Keratinocyte (primary cell): ENCODE measurements at regions not wholly inside any gene's neighbourhood (a gene's known extent, or its start where the extent isn't known, plus 50 kb on each side); places are given as distances from the start of the nearest gene placed in this dataset.

Source experiments
- DNase-seq: peaks from one replicate; pipeline ENCODE4 v3.0.0-alpha.2; 2011; ENCODE audit warnings: low read depth, missing footprints, low spot score
- FAIRE-seq: peaks from 2 replicates; lab custom pipeline; 2011; peaks lifted over from hg19 to GRCh38; lab: Jason Lieb, UNC
- H2AFZ ChIP-seq: 2 replicates; pipeline ENCODE4 v1.6.0; 2012; ENCODE audit warnings: low read length, control low read depth, inconsistent platforms; ENCODE audit not compliant: control insufficient read depth
- H3K27ac ChIP-seq: 2 replicates; pipeline ENCODE4 v1.5.1; 2011; ENCODE audit warnings: low read length; ENCODE audit not compliant: control insufficient read depth, insufficient read depth
- H3K27me3 ChIP-seq: 3 replicates; pipeline ENCODE4 v1.6.0; 2011; ENCODE audit warnings: low read length; ENCODE audit not compliant: control insufficient read depth, insufficient read depth; ENCODE audit errors: extremely low read depth
- H3K36me3 ChIP-seq, 2 experiments: 2 replicates in 1 of 2; 3 replicates in 1 of 2; pipeline ENCODE4 v1.5.1; 2011; ENCODE audit warnings: low read length in 2 of 2, mild to moderate bottlenecking in 1 of 2; ENCODE audit not compliant: control insufficient read depth in 2 of 2, insufficient read depth in 2 of 2; ENCODE audit errors: extremely low read depth in 1 of 2
- H3K4me1 ChIP-seq: 3 replicates; pipeline ENCODE4 v1.5.1; 2011; ENCODE audit warnings: low read length; ENCODE audit not compliant: control insufficient read depth, insufficient read depth; ENCODE audit errors: extremely low read depth
- H3K4me2 ChIP-seq: 3 replicates; pipeline ENCODE4 v1.6.0; 2011; ENCODE audit warnings: low read depth, low read length; ENCODE audit not compliant: control insufficient read depth, insufficient read depth; ENCODE audit errors: extremely low read depth
- H3K4me3 ChIP-seq, 3 experiments: fragments of 200-600 bp in 1 of 3; sonication (generic) in 1 of 3; 2 replicates in 2 of 3; 3 replicates in 1 of 3; pipeline ENCODE4 v1.5.1; 2011 to 2016; ENCODE audit warnings: low read length in 3 of 3, mild to moderate bottlenecking in 3 of 3, control low read depth in 2 of 3, inconsistent platforms in 1 of 3, low read depth in 1 of 3, mixed read lengths in 1 of 3, mixed run types in 1 of 3, moderate library complexity in 1 of 3; ENCODE audit not compliant: control insufficient read depth in 2 of 3, insufficient read depth in 2 of 3; ENCODE audit errors: extremely low read depth in 1 of 3
- H3K79me2 ChIP-seq: 2 replicates; pipeline ENCODE4 v1.6.0; 2012; ENCODE audit warnings: low read length; ENCODE audit not compliant: control insufficient read depth, insufficient read depth
- H3K9ac ChIP-seq: 3 replicates; pipeline ENCODE4 v1.6.0; 2011; ENCODE audit warnings: low read length; ENCODE audit not compliant: control insufficient read depth, insufficient read depth; ENCODE audit errors: extremely low read depth
- H3K9me1 ChIP-seq: 3 replicates; pipeline ENCODE4 v1.6.0; 2011; ENCODE audit warnings: low read length; ENCODE audit not compliant: control insufficient read depth, insufficient read depth; ENCODE audit errors: extremely low read depth
- H3K9me3 ChIP-seq: 2 replicates; pipeline ENCODE4 v1.5.1; 2012; ENCODE audit warnings: low read depth, low read length; ENCODE audit not compliant: control insufficient read depth
- H4K20me1 ChIP-seq: 3 replicates; pipeline ENCODE4 v1.6.0; 2011; ENCODE audit warnings: low read length; ENCODE audit not compliant: control insufficient read depth, insufficient read depth; ENCODE audit errors: extremely low read depth
- CTCF ChIP-seq, 3 experiments: IDR thresholded peaks in 1 of 3; conservative IDR thresholded peaks in 1 of 3; optimal IDR thresholded peaks in 1 of 3; 2 replicates in 2 of 3; 3 replicates in 1 of 3; pipeline versions ENCODE3 to v1.5.1; 2011; ENCODE audit warnings: low read length in 3 of 3, mild to moderate bottlenecking in 3 of 3, moderate library complexity in 2 of 3, control low read depth in 1 of 3, inconsistent platforms in 1 of 3; ENCODE audit not compliant: insufficient read depth in 2 of 3; ENCODE audit errors: extremely low read depth in 1 of 3
- EZH2 ChIP-seq: IDR thresholded peaks from one replicate; pipeline ENCODE4 v1.6.1; 2012; ENCODE audit warnings: inconsistent platforms, mild to moderate bottlenecking, low read length, moderate library complexity
- dilution Hi-C: fragments of 300-500 bp; cut with MboI; formaldehyde crosslinking; loops from one replicate; pipeline ENCODE4 v1.7.0; 2020; ENCODE audit warnings: low sequenced_read_pairs; ENCODE audit not compliant: extremely low pct_ligation_motif_present

- Histone ChIP-seq H2AFZ (no peak overlapping the region), H3K9ac (no peak overlapping the region), H3K36me3 (no peaks in the 10 kb centered on the region), H4K20me1 (no peaks in the 10 kb centered on the region), H3K27ac (no peak overlapping the region), H3K79me2 (no peaks in the 10 kb centered on the region), H3K9me3 (no peaks in the 10 kb centered on the region), H3K4me1 (peaks cover 14% of the 10 kb centered on the region), H3K4me2 (peak overlapping the region; percentile 35), H3K27me3 (no peaks in the 10 kb centered on the region), H3K9me1 (no peaks in the 10 kb centered on the region), H3K4me3 (no peak overlapping the region)
- FAIRE-seq: peak; percentile 96
- dilution Hi-C loops: no loop called here
- peak; percentile 89 for DNase-seq
- TF ChIP-seq EZH2: no peak
- TF ChIP-seq CTCF (optimal IDR thresholded peaks at IDR 0.05 in 1 of 3, IDR thresholded peaks at IDR 0.05 in 1 of 3, conservative IDR thresholded peaks at IDR 0.05 in 1 of 3; ENCODE audit: extremely low read depth in 1 of 3, insufficient read depth in 2 of 3, low read length in 3 of 3): no peak
These were observed 541.0 kb upstream of the ZEB2 start for GRCh38 chr2:145060876-145061275.

DNA sequence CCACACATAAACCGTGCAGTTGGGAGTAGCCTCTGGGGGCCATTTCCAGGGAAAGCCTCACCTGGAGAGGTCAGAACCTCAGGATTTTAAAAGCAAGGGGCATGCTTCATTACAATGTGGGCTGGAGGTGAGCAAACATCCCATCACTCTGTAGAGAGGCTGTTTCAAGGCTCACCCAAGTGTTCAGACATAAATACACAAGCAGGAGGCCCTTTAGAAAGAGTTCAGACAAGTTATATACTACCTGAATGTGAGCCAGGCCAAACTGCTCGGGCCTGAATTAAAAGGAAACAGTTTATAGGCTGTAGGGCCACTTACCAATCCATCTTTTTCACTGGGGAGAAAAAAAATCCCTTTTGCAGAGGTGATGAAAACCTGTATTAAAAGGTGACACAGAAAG, 540.0 kb upstream of the ZEB2 start:
- peak; percentile 69 for FAIRE-seq
- no peaks in the 10 kb centered on the region for H3K9me3 ChIP-seq
- no peaks in the 10 kb centered on the region for H3K36me3 ChIP-seq
- no peak for TF ChIP-seq CTCF (optimal IDR thresholded peaks at IDR 0.05 in 1 of 3, IDR thresholded peaks at IDR 0.05 in 1 of 3, conservative IDR thresholded peaks at IDR 0.05 in 1 of 3; ENCODE audit: extremely low read depth in 1 of 3, insufficient read depth in 2 of 3, low read length in 3 of 3)
- TF ChIP-seq EZH2: no peak
- H2AFZ ChIP-seq: peak overlapping the region; percentile 23
- no peaks in the 10 kb centered on the region for H3K79me2 ChIP-seq
- H3K4me1 ChIP-seq: peaks cover 14% of the 10 kb centered on the region
- dilution Hi-C loops: no loop called here
- DNase-seq: no peak
- no peaks in the 10 kb centered on the region for H3K9me1 ChIP-seq
- H3K9ac ChIP-seq: no peak overlapping the region
- H3K4me3 ChIP-seq: no peak overlapping the region
- H3K4me2 ChIP-seq: no peak overlapping the region
- H3K27me3 ChIP-seq: no peaks in the 10 kb centered on the region
- no peak overlapping the region for H3K27ac ChIP-seq
- H4K20me1 ChIP-seq: no peaks in the 10 kb centered on the region
